ENCODE measurements at regions not wholly inside any gene's neighbourhood (a gene's known extent, or its start where the extent isn't known, plus 50 kb on each side); places are given as distances from the start of the nearest gene placed in this dataset.

GRCh38 chr18:39039813-39040212 lies 1474.2 kb upstream of the CELF4 start:
- H3K27me3 ChIP-seq (ENCODE audit: insufficient read depth, low read depth): no peaks in the 10 kb centered on the region
- H2AFZ ChIP-seq (ENCODE audit: low read depth): no peak overlapping the region
- H3K9ac ChIP-seq: no peak overlapping the region
- H4K20me1 ChIP-seq (ENCODE audit: insufficient read depth): no peaks in the 10 kb centered on the region
- no peaks in the 10 kb centered on the region for H3K4me1 ChIP-seq (ENCODE audit: low read depth, poor library complexity, severe bottlenecking)
- no peak overlapping the region for H3K27ac ChIP-seq
- no peak overlapping the region for H3K4me3 ChIP-seq (IDR thresholded peaks at IDR 0.05; ENCODE audit: insufficient read depth, low read depth, low read length)
- TF ChIP-seq CTCF (conservative IDR thresholded peaks at IDR 0.05; ENCODE audit: low read depth, low read length): no peak
- H3K79me2 ChIP-seq (ENCODE audit: insufficient read depth, low read depth): no peaks in the 10 kb centered on the region
- H3K36me3 ChIP-seq (ENCODE audit: insufficient read depth): no peaks in the 10 kb centered on the region
- no peak overlapping the region for H3K4me2 ChIP-seq

GRCh38 chr18:39037925-39038324 lies 1472.3 kb upstream of the CELF4 start:
- Histone ChIP-seq H4K20me1 (ENCODE audit: insufficient read depth) (no peaks in the 10 kb centered on the region), H3K36me3 (ENCODE audit: insufficient read depth) (no peaks in the 10 kb centered on the region), H3K4me3 (IDR thresholded peaks at IDR 0.05; ENCODE audit: insufficient read depth, low read depth, low read length) (no peak overlapping the region), H3K4me1 (ENCODE audit: low read depth, poor library complexity, severe bottlenecking) (no peaks in the 10 kb centered on the region), H3K79me2 (ENCODE audit: insufficient read depth, low read depth) (no peaks in the 10 kb centered on the region), H2AFZ (ENCODE audit: low read depth) (no peak overlapping the region), H3K4me2 (no peak overlapping the region), H3K27me3 (ENCODE audit: insufficient read depth, low read depth) (no peaks in the 10 kb centered on the region), H3K27ac (no peak overlapping the region), H3K9ac (no peak overlapping the region)
- no peak for TF ChIP-seq CTCF (conservative IDR thresholded peaks at IDR 0.05; ENCODE audit: low read depth, low read length)

- no peak for TF ChIP-seq CTCF (conservative IDR thresholded peaks at IDR 0.05; ENCODE audit: low read depth, low read length)
- Histone ChIP-seq H2AFZ (ENCODE audit: low read depth) (no peak overlapping the region), H3K27me3 (ENCODE audit: insufficient read depth, low read depth) (no peaks in the 10 kb centered on the region), H3K79me2 (ENCODE audit: insufficient read depth, low read depth) (no peaks in the 10 kb centered on the region), H3K27ac (no peak overlapping the region), H3K36me3 (ENCODE audit: insufficient read depth) (no peaks in the 10 kb centered on the region), H4K20me1 (ENCODE audit: insufficient read depth) (no peaks in the 10 kb centered on the region), H3K4me3 (IDR thresholded peaks at IDR 0.05; ENCODE audit: insufficient read depth, low read depth, low read length) (no peak overlapping the region), H3K4me2 (no peak overlapping the region), H3K9ac (no peak overlapping the region), H3K4me1 (ENCODE audit: low read depth, poor library complexity, severe bottlenecking) (no peaks in the 10 kb centered on the region)
Observed at GRCh38 chr18:39033312-39033711, 1467.7 kb upstream of the CELF4 start.

GRCh38 chr18:39031647-39032046 lies 1466.0 kb upstream of the CELF4 start:
- no peaks in the 10 kb centered on the region for H3K36me3 ChIP-seq (ENCODE audit: insufficient read depth)
- no peak overlapping the region for H3K9ac ChIP-seq
- no peaks in the 10 kb centered on the region for H3K79me2 ChIP-seq (ENCODE audit: insufficient read depth, low read depth)
- H3K4me1 ChIP-seq (ENCODE audit: low read depth, poor library complexity, severe bottlenecking): no peaks in the 10 kb centered on the region
- no peaks in the 10 kb centered on the region for H3K27me3 ChIP-seq (ENCODE audit: insufficient read depth, low read depth)
- no peak for TF ChIP-seq CTCF (conservative IDR thresholded peaks at IDR 0.05; ENCODE audit: low read depth, low read length)
- no peak overlapping the region for H3K4me3 ChIP-seq (IDR thresholded peaks at IDR 0.05; ENCODE audit: insufficient read depth, low read depth, low read length)
- no peak overlapping the region for H3K27ac ChIP-seq
- no peak overlapping the region for H2AFZ ChIP-seq (ENCODE audit: low read depth)
- H4K20me1 ChIP-seq (ENCODE audit: insufficient read depth): no peaks in the 10 kb centered on the region
- no peak overlapping the region for H3K4me2 ChIP-seq
